AG09319 (cell line): ENCODE measurements at regions not wholly inside any gene's neighbourhood (a gene's known extent, or its start where the extent isn't known, plus 50 kb on each side); places are given as distances from the start of the nearest gene placed in this dataset.
"Not testable (repeated sequence)": the region's sequence is repeated elsewhere in the genome, so short reads cannot be mapped to it uniquely, and the experiment has no call there.

ENCODE experiments used
- DNase-seq: peaks from one replicate; pipeline ENCODE4 v3.0.0-alpha.2; 2010; ENCODE audit warnings: low read depth; ENCODE audit errors: extremely low read depth
- TF ChIP-seq, protein P1 (sequence below): IDR thresholded peaks from 2 replicates; pipeline ENCODE4 v1.5.1; 2011; ENCODE audit warnings: low read depth, mild to moderate bottlenecking, inconsistent platforms, low read length, moderate library complexity

DNA sequence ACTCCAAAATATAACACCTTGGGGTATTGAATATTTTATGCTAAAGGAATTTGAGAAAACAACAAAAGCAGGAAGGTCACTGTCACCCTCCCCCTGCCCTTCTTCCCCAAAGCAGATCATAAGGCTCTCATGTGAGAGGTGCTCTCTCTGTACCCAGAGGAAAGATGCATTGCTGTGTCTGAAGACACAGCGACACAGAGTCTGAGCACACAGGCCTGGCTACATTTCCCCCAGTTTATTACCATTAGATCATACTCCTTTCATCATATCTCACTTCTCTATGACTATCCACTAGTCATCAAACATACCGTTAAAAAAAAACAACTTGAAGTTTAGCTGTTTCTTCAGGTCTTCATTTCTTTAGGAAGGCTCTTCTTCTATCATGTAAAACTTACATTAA lies 127.1 kb downstream of the PPIAL4G start:
- TF ChIP-seq, protein P1, sequence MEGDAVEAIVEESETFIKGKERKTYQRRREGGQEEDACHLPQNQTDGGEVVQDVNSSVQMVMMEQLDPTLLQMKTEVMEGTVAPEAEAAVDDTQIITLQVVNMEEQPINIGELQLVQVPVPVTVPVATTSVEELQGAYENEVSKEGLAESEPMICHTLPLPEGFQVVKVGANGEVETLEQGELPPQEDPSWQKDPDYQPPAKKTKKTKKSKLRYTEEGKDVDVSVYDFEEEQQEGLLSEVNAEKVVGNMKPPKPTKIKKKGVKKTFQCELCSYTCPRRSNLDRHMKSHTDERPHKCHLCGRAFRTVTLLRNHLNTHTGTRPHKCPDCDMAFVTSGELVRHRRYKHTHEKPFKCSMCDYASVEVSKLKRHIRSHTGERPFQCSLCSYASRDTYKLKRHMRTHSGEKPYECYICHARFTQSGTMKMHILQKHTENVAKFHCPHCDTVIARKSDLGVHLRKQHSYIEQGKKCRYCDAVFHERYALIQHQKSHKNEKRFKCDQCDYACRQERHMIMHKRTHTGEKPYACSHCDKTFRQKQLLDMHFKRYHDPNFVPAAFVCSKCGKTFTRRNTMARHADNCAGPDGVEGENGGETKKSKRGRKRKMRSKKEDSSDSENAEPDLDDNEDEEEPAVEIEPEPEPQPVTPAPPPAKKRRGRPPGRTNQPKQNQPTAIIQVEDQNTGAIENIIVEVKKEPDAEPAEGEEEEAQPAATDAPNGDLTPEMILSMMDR = no peak
- DNase-seq = no peak

DNA sequence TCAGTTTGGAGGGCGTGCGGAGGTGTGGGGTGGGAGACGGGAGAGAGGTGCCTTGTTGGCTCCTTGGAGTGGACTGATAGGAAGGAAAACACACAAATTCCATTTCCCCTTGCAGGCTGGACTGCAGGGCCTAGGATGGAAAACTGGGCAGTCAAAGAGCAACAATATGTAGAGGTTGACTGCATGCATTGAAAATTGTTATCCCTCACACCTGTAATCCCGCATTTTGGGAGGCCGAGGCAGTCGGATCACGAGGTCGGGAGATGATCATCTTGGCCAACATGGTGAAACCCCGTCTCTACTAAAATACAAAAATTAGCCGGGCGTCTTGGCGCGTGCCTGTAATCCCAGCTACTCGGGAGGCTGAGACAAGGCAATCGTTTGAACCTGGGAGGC lies 128.2 kb downstream of the PPIAL4G start:
- DNase-seq = no peak
- TF ChIP-seq, protein P1 = no peak

DNA sequence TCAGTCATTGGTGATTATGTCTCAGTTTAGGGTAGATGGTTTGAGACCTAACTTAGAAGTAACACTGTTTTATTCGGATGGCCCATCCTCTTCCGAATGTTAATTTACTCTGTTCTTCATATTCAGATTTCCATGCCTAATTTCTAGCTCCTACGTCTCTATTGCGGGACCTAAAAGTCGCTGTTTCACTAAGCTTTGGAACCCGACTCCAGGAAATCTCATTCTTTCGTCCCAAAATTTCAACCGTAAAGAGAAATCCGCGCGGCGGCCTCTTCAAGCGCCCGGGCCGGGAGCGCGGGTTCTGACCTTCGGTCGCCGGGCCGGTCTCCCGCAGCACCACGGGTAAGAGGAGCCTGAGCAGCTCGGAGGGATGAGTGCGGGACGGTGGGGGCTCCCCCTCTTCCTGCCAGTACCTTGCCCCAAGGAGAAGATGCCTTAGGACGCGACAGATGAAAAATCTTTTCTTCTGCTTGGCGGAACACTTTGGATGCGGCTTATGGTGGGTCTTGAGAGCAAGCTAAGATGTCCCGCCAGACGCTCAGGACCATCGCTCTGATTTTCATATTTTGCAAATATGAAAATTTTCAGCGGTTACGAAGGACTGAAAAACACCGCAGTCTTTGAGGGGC lies 128.7 kb downstream of the PPIAL4G start:
- TF ChIP-seq, protein P1 = no peak
- DNase-seq = no peak

DNA sequence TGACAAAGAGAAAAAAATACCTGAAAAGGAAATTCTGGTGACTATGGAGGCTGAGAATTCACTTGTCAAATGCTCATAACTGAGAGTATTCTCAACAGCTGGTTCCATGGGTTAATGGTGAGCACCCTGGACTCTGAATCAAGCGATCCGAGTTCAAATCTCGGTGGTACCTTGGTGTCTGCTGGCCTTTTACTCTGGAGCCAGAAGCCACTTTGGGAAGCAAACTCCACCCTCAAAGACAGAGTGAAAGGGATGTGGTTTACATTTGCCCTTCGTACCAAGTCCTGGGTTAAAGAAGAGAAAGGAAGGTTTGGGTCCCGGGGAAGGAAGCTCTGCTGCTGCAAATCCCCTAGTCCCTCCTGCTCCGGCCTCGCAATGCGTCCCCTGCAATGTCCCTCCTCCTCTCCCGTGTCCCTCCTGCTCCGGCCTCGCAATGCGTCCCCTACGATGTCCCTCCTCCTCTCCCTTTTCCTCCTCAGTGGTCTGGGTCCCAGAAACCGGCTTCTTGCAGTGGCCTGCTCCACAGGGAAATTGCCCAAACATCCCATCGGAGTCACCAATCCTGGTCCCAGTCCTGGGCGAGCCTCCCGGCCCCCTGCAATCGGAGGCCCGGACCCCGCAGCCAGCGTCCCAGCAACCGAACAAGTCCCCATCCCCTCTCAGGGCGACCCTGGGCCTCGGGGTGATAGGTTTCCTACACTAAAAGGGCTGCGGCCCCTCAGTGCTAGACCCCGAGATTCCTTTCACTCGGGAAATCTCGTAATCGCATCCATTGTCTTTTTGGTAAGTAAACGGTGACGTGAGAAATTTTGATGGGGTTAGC lies 129.4 kb downstream of the PPIAL4G start:
- TF ChIP-seq, protein P1 = no peak
- DNase-seq = peak; percentile 52

DNA sequence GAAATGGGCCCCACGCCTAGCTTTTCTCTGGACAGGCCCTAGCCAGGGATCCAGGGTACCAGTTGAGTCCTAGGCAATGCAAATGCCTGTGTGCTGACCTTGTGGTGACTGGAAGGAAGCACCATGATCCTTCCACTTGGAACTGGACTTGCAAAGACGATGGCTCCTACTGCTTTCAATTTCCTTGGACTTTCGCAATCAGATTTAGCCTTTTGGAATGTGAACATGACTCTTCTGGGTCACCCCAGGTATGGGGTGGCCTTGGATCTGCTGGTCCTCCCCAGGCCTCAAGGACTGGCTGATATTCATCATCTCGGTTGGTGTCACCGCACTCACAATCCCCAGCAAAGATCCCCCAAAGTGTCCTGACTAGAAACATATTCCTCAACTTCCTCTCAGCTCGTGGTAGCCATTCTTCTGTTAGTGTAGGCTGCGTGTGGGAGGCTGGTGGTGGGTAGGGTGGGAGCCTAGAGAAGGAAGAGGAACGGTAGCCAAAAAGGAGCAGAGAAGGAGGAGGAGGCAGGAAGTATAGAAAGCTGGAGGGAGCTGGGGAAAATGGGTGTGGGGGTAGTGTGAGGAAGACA lies 130.5 kb downstream of the PPIAL4G start:
- DNase-seq = no peak
- TF ChIP-seq, protein P1 = no peak

DNA sequence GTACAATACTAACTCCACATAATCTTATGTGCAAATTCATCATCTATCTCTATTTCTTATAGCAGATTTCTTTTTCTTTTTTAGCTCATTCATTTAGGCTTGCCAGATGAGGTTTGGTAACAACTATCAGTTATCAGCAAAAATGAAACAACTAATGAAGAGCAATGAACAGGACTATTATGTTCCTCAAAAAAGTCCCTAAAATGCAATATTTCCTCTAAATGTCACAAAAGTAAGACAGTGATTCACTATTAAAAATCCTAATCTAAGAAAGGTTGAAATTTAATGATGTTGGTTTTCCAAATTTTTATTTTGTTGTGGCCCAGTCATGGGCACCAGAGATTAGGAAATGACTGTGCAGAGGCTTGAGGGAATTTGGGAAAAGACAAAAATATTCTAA lies 135.3 kb downstream of the PPIAL4G start:
- no peak for DNase-seq
- TF ChIP-seq, protein P1 = no peak

DNA sequence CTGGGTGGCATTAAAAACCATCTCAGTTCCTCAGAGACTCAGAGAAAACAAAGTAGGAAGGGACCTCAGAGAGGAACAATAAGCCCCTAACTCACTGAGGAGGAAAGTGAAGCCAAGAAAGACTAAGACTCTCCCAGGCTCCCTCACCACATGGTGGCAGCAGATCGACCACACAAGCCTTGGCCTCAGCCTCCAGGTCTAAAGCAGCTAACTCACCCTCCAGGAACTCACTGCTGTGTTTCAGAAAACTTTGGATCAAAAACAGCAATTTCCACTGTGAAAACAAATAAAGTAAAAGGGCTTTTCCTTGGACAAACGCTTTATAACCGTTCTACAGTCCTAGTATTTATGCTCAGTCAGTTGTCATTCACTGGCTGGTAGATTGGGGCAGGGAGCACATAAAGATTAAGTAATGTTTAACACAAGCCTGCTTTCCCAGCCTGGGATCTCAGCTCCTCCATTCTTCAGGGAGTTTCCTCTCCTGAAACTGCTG lies 137.4 kb downstream of the PPIAL4G start:
- peak; percentile 11 for DNase-seq
- TF ChIP-seq, protein P1 = peak; percentile 54

DNA sequence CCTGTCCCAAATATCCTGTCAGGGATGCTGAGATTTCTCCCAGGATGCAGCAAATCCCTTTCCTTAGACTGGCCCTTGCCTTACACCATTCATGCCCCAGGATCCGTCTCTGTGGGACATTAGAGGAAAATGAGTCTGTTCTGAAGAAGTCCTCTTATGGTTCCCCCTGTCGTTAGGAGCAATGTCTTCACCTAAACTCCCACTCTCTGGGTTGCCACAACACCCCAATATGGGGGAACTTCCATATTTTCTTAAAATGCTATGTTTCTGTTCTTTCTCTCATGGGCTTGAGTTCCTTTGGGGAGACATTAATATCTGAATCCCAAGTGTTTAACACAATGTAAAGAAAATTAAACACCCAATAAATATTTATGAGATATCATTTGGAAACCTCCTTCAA lies 138.5 kb downstream of the PPIAL4G start:
- DNase-seq = not testable (repeated sequence)

DNA sequence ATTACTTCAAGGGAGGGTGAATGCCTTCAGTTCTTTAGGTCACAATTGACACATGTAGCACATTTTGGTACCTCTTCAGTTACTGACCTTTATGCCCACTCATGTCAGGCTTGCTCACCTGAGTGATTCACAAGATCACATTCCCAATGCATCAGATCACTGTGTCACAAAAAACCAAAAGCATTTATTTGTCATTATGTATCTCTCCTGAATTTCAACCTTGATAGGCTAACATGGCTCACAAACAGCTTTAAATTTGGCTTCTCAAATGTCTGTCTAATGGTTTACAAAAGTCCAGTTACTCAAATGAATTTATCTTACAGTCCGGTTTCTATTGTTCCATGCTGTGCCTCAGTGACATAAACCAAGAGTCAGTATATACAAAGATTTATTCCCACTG lies 141.4 kb downstream of the PPIAL4G start:
- not testable (repeated sequence) for DNase-seq

DNA sequence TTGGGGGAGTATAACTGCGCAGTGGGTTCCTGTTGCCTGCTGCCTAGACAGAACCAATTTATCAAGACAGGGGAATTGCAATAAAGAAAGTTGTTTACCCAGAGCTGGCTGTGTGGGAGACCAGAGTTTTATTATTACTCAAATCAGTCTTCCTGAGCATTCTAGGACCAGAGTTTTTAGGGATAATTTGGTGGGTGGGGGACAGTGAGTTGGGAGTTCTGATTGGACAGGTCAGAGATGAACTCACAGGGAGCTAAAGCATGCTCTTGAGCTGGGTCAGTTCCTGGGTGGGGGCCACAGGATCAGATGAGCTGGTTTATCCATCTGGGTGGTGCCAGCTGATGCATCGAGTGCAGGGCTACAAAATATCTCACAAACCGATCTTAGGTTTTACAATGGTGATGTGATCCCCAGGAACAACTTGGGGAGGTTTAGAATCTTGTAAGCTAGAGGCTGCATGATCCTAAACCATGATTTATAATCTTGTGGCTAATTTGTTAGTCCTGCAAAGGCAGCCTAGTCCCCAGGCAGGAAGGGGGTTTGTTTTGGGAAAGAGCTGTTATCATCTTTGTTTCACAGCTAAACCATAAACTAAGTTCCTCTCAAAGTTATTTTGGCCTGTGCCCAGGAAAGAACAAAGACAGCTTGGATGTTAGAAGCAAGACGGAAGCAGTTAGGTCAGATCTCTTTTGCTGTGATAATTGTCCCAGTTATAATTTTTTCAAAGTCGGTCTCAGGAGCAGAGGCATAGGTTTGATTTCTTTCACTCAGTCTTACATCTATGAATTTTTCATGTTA lies 146.8 kb downstream of the PPIAL4G start:
- DNase-seq = not testable (repeated sequence)
